ENCODE measurements at regions not wholly inside any gene's neighbourhood (a gene's known extent, or its start where the extent isn't known, plus 50 kb on each side); places are given as distances from the start of the nearest gene placed in this dataset.
A peak's percentile ranks its signal among the peaks of the same experiment; 100 is the strongest.
"Not testable (repeated sequence)": the region's sequence is repeated elsewhere in the genome, so short reads cannot be mapped to it uniquely, and the experiment has no call there.

DNA sequence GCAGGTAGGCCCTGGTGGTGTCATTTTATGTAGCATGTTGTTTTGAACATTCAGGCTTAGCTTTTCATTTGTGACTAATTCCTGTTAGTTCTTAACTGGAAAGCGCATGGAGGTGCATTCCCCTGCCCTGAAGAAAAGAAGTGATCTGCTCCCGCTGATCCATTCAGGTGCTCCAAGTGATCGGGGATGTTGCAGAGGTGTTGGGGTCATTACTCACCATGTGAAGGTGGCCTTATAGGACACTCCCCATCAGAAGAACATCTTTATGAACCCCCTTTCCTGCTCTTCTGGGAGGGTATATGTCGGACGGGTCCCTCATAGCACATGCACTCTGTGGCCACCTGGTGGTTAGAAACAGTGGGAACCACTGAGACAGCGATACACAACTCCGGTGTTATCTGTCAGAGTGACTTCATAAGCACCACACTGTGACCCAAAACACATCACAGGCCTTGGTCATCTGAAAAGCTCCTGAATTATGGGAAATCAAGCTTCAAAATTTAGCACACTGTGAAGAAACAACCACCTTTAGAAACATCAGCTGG lies 172.5 kb upstream of the NOTCH2NLA start:
- Mint-ChIP-seq H3K4me3 (peak overlapping the region; percentile 37), H3K4me1 (ENCODE audit: low read depth) (peaks cover 25% of the 10 kb centered on the region), H3K27ac (peak overlapping the region; percentile 82)
- DNase-seq, result peak; percentile 63
- H3K27me3 Mint-ChIP-seq; H3K36me3 Mint-ChIP-seq (ENCODE audit: low read depth); H3K9me3 Mint-ChIP-seq: not testable (repeated sequence)

DNA sequence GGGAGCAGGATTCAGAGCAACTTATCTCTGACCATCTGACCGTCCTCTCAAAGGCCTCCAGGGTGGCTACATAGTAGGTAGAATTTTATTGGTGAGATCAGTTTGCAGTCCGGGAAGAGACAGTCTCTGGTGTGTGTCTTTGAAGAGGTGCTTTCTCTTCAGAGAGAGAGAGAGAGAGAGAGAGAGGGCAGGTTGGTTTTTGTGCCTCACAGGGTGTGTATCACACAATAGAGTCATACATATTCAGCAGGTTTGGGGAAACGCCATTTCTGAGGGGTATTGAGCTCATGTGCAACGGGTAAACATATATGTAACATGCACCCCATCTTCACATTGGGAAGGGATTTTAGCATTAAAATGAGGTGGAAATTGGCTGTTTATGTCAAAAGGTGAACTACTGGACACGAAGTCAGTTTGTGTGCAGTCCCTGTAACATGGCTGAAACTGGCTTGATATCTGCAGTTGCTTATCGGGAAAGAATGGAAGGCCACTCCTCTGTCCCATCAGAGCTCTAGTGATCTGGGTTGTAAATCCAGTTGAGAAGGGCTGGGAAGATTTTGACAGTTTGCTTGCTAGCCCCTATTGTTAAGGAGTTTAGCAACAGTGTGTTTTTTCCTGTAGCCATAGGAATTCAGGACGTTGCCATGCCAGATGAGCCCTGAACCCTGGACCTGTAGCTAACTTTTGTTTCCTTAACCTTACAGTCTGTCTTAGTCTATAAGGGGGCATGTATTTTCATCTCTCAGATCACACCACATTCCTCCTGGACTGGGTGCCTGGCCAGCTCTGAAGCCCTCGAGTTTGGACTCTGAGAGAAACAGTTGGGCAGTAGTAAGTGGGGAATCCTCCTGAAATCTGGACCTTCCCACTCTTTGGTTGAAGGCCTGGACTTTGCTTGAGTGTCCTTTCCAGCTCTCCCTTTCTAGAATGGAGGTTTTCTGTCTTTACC lies 171.6 kb upstream of the NOTCH2NLA start:
- H3K4me3 Mint-ChIP-seq; H3K9me3 Mint-ChIP-seq; DNase-seq; H3K27me3 Mint-ChIP-seq; H3K36me3 Mint-ChIP-seq (ENCODE audit: low read depth): not testable (repeated sequence)
- H3K27ac Mint-ChIP-seq, result peak overlapping the region; percentile 82
- H3K4me1 Mint-ChIP-seq (ENCODE audit: low read depth), result peaks cover 25% of the 10 kb centered on the region

DNA sequence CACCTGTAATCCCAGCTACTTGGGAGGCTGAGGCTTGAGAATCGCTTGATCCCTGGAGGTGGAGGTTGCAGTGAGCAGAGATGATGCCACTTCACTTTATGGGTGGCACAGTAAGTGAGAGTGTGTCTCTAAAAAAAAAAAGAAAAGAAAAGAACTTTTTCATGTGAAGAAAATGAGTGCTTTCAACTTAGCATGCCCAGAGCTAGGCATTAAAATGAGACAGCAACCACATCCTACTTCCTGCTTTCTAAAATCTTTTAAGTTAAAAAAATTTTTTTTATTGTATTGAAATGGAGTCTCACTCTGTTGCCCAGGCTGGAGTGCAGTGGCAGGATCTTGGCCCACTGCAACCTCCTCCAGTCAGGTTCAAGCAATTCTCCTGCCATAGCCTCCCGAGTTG lies 170.4 kb upstream of the NOTCH2NLA start:
- H3K27me3 Mint-ChIP-seq; H3K36me3 Mint-ChIP-seq (ENCODE audit: low read depth); H3K4me3 Mint-ChIP-seq; H3K27ac Mint-ChIP-seq; DNase-seq; H3K9me3 Mint-ChIP-seq: not testable (repeated sequence)
- peaks cover 25% of the 10 kb centered on the region for H3K4me1 Mint-ChIP-seq (ENCODE audit: low read depth)

DNA sequence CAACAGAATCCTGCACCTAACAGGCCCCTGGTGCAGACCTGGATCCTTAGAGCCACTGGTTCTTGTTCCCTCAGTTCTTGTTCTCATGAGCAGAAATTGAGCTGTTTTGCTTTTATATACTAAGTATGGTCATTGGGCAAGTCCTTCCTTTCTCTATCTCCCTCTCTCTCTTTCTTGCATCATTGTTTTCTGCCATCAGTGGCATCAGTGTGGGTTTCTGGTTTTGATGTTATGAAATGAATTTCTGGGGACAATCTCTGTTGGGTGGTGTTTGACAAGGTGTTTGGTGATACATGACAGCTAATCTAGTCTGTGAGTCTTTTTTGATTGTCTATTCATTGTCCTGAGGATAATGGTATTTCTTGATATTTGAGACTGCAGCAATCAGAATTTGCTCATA lies 168.0 kb upstream of the NOTCH2NLA start:
- not testable (repeated sequence) for H3K27me3 Mint-ChIP-seq; H3K27ac Mint-ChIP-seq; H3K9me3 Mint-ChIP-seq; H3K36me3 Mint-ChIP-seq (ENCODE audit: low read depth); DNase-seq; H3K4me3 Mint-ChIP-seq
- peaks cover 22% of the 10 kb centered on the region for H3K4me1 Mint-ChIP-seq (ENCODE audit: low read depth)

DNA sequence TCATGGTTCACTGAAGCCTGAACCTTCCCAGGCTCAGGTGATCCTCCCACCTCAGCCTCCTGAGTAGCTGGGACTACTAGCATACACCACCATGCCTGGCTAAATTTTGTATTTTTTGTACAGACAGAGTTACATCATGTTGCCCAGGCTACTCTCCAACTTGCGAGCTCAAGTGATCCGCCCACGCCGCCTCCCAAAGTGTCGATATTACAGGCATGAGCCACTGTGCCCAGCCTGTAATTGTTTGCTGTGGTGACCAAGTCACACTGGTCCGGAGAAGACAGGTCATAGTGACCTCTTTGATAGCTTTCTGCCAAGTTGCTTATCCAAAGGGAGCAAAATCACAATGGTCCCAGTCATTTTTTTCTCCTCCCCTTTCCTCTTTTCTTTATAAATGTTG lies 167.4 kb upstream of the NOTCH2NLA start:
- not testable (repeated sequence) for H3K27ac Mint-ChIP-seq; H3K36me3 Mint-ChIP-seq (ENCODE audit: low read depth); H3K9me3 Mint-ChIP-seq; DNase-seq; H3K4me3 Mint-ChIP-seq; H3K27me3 Mint-ChIP-seq
- H3K4me1 Mint-ChIP-seq (ENCODE audit: low read depth), result peaks cover 16% of the 10 kb centered on the region

DNA sequence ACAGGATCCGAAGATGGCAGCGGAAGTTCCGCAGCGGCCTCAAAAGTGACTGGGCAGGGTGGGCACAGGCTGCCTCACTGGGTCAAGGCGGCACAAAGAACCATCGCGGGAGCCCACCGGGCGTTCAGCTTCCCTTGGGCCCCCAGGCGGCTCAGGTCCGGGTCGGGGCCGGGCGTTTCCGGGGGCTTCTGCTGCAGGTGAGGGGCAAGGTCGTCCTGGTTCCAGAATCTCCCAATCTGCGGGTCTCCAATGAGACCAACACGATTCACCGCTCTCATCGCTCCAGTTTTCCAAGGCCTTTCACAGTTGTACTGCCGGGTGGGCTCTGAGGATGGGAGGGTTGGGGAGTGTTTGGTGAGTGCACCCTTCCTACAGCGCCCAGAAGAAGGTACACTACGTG lies 165.0 kb upstream of the NOTCH2NLA start:
- not testable (repeated sequence) for H3K4me1 Mint-ChIP-seq (ENCODE audit: low read depth); H3K27me3 Mint-ChIP-seq; H3K9me3 Mint-ChIP-seq; H3K4me3 Mint-ChIP-seq; DNase-seq; H3K36me3 Mint-ChIP-seq (ENCODE audit: low read depth); H3K27ac Mint-ChIP-seq

DNA sequence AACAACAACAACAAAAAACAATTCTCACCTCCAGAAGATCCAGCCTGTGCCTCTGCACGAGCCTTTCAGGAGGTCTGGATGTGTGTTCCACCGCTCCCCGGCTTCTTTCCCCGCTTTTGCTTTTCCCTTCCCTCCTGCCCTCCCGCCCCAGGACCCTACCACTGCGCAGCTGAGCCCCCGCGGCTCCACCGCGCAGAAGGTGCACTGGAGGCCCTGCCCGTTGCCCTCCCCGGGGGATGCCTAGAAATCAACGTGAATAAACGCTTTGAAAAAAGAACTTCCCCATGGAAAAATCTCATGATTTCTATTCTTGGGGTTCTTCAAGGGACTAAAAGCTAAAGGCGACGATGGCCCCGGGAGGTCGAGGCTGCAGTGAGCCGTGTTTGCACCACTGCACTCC lies 164.3 kb upstream of the NOTCH2NLA start:
- not testable (repeated sequence) for H3K27ac Mint-ChIP-seq; DNase-seq; H3K9me3 Mint-ChIP-seq; H3K4me3 Mint-ChIP-seq; H3K27me3 Mint-ChIP-seq; H3K4me1 Mint-ChIP-seq (ENCODE audit: low read depth); H3K36me3 Mint-ChIP-seq (ENCODE audit: low read depth)

DNA sequence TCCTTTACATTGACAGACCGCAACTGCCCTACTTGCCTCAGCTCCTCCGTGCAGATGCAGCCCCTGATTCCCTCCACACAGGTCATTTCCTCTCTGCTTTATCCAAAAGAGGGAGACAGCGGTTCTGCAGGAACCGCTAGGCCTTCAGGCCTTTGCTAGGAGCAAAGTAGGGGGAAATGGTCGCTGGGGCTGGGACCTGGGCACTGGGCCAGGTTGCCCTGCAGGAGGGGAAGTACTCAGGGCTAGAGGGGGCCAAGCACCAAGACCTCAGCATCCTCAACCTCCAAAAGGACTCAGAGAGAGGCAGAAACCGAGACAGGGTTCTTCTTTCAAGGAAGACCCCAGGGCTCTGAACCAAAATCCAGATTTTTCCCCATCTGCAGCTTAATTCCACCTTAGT lies 160.4 kb upstream of the NOTCH2NLA start:
- H3K4me1 Mint-ChIP-seq (ENCODE audit: low read depth); H3K27me3 Mint-ChIP-seq; H3K4me3 Mint-ChIP-seq; DNase-seq; H3K9me3 Mint-ChIP-seq; H3K27ac Mint-ChIP-seq; H3K36me3 Mint-ChIP-seq (ENCODE audit: low read depth): not testable (repeated sequence)

DNA sequence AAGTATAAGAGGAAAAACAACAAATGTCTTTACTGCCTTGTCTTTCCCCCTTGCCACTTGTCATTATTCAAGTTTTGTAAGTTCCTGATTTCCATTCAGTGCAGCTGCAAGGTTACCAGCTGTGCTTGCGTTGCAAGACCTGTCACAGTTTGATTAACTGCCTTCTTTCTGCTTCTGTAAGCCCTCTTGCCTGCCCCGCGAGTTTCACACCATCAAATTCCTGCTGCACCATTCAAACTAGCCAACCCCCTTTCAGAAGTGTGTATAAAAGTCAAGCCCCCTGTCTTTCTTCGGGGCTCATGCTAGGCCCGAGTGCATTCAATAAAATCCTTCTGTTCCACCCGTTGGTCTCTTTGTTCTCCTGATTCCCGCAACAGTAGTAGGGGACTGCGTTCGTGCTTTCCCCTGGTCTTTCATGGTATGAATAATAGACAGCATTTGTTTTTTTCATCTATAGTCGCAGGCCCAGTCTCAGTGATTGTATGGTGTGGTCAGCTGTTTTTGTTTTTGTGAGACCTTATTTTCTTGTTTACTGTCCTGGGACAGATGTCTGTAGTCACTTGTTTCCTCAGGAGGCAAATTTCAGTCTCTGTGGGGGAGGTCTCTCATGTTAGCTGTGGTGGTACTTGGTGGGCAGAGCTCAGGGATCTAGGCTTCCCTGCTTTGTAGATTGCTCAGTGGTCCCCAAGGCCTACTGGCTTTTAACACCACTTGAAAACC lies 159.1 kb upstream of the NOTCH2NLA start:
- H3K4me3 Mint-ChIP-seq, result peak overlapping the region; percentile 25
- peak; percentile 57 for DNase-seq
- H3K4me1 Mint-ChIP-seq (ENCODE audit: low read depth); H3K36me3 Mint-ChIP-seq (ENCODE audit: low read depth); H3K27me3 Mint-ChIP-seq; H3K9me3 Mint-ChIP-seq: not testable (repeated sequence)
- peak overlapping the region; percentile 100 for H3K27ac Mint-ChIP-seq

DNA sequence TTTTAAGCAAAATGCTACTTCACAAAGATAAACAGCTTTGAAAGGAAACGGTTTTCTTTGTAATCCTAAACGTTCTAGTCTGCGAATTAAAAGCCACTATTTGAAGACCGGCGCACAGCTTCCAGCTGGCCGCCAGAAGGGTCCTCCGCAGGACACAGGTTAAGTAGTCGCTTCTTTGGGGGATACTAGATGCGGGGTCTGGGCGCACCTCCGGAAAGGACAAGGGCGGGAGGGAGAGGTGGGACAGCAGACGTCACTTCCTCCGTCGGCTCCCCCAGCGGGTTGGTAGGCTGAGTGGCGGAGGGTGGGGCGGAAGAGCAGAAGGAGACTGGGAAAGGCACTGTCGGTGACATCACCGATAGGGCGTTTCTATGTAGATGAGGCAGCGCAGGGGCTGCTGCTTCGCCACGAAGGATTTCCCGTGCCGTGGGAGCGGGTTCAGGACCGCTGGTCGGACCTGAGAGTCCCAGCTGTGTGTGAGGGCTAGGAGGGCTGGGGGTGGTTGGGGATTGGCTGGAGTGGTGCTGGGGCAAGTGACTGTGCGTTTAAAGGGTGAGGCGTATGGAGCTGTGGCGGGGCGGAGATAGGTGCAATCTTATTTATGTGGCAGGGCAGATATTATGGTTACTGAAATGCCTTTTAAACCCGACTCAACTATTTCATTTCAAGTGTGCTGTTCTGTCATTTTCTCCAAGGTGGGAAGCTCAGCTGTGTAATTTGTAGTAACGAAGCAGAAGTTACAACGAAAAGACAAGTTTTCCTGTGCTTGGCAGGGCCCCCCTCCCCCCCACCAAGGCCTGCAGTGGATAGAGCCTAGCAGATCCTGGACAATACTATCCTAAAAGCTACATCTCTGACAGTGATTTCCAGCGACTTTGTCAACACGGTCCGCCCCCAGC lies 158.3 kb upstream of the NOTCH2NLA start:
- Mint-ChIP-seq H3K4me3 (peak overlapping the region; percentile 79), H3K27ac (peak overlapping the region; percentile 100)
- DNase-seq, result peak; percentile 78
- H3K27me3 Mint-ChIP-seq; H3K36me3 Mint-ChIP-seq (ENCODE audit: low read depth); H3K4me1 Mint-ChIP-seq (ENCODE audit: low read depth); H3K9me3 Mint-ChIP-seq: not testable (repeated sequence)

DNA sequence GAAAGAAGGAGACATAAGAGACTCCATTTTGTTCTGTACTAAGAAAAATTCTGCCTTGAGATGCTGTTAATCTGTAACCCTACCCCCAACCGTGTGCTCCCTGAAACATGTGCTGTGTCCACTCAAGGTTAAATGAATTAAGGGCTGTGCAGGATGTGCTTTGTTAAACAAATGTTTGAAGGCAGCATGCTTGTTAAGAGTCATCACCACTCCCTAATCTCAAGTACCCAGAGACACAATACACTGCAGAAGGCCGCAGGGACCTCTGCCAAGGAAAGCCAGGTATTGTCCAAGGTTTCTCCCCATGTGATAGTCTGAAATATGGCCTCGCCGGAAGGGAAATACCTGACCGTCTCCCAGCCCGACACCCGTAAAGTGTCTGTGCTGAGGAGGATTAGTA lies 152.4 kb upstream of the NOTCH2NLA start:
- not testable (repeated sequence) for H3K27me3 Mint-ChIP-seq; DNase-seq; H3K4me3 Mint-ChIP-seq; H3K36me3 Mint-ChIP-seq (ENCODE audit: low read depth); H3K27ac Mint-ChIP-seq; H3K9me3 Mint-ChIP-seq
- peaks cover 11% of the 10 kb centered on the region for H3K4me1 Mint-ChIP-seq (ENCODE audit: low read depth)

DNA sequence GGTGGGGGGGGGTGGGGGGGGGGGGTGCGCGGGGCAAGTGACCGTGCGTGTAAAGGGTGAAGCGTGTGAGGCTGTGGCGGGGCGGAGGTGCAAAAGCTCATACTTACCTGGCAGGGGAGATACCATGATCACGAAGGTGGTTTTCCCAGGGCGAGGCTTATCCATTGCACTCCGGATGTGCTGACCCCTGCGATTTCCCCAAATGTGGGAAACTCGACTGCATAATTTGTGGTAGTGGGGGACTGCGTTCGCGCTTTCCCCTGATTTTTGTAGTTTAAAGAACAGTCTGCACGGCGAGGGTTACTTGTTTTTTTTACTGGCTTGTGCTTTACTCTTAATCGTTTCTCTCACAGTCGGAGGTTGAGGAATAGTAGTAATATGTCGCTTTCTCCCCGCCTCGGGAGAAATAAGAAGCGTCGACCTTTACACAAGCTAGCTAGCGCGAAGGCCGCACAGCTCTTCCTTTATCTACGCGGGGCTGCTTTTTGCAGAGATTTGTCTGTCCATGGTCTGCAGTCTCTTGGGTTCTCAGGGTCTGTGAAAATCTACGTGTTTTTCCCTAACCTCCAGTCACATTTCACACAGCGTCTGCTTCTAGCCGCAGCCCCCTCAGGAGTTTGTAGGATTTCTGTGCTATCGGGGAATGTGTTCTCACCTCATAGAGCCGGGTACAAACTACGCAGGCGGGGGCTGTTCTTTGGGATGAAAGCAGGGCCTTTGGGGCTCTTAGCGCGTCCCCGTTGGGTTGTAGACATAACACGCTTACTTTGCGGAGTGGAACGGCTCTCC lies 148.1 kb upstream of the NOTCH2NLA start:
- H3K9me3 Mint-ChIP-seq; H3K27me3 Mint-ChIP-seq; H3K36me3 Mint-ChIP-seq (ENCODE audit: low read depth): not testable (repeated sequence)
- peak; percentile 83 for DNase-seq
- H3K4me1 Mint-ChIP-seq (ENCODE audit: low read depth), result peaks cover 24% of the 10 kb centered on the region
- peak overlapping the region; percentile 66 for H3K4me3 Mint-ChIP-seq
- peak overlapping the region; percentile 99 for H3K27ac Mint-ChIP-seq

DNA sequence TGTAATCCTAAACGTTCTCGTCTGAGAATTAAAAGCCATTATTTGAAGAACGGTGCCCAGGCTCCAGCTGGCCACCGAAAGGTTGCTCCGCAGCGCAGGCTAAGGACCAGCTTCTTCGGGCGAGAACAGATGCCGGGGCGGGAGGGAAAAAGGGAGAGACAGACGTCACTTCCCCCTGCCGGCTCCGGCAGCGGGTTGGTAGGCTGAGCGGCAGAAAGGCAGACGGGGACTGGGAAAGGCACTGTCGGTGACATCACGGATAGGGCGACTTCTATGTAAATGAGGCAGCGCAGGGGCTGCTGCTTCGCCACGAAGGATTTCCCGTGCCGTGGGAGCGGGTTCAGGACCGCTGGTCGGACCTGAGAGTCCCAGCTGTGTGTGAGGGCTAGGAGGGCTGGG lies 147.5 kb upstream of the NOTCH2NLA start:
- H3K36me3 Mint-ChIP-seq (ENCODE audit: low read depth); H3K9me3 Mint-ChIP-seq; H3K27me3 Mint-ChIP-seq: not testable (repeated sequence)
- peak; percentile 86 for DNase-seq
- Mint-ChIP-seq H3K4me1 (ENCODE audit: low read depth) (peaks cover 24% of the 10 kb centered on the region), H3K4me3 (peak overlapping the region; percentile 79), H3K27ac (peak overlapping the region; percentile 99)

DNA sequence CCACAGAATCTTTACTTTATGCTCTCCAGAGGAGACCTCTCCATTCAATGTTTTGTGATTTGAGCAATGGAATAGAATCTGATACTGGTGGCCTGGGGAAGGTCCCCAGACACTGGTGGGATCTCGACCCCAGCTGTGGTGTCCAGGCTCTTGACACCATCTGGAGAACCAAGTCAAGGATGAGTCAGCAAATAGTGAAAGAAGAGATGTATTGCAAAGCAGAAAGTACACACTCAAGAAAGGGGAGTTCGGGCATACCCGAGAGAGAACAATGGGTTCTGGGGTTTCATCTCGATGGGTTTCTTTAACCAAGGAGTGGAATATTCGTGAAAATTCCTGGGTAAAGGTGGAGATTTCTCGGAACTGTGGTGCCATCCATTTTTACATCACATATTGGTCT lies 146.3 kb upstream of the NOTCH2NLA start:
- H3K36me3 Mint-ChIP-seq (ENCODE audit: low read depth); H3K9me3 Mint-ChIP-seq; H3K27me3 Mint-ChIP-seq; DNase-seq: not testable (repeated sequence)
- Mint-ChIP-seq H3K27ac (peak overlapping the region; percentile 59), H3K4me3 (peak overlapping the region; percentile 35), H3K4me1 (ENCODE audit: low read depth) (peaks cover 22% of the 10 kb centered on the region)

All from activated T-cell treated with anti-CD3 and anti-CD28 coated beads, Interleukin-2, amount 50 U/mL, for 24 hours (primary cell).